HS-27A (cell line): ENCODE measurements at regions not wholly inside any gene's neighbourhood (a gene's known extent, or its start where the extent isn't known, plus 50 kb on each side); places are given as distances from the start of the nearest gene placed in this dataset.
"Not testable (repeated sequence)": the region's sequence is repeated elsewhere in the genome, so short reads cannot be mapped to it uniquely, and the experiment has no call there.

ENCODE experiments used
- DNase-seq: peaks from one replicate; pipeline ENCODE4 v3.0.0-alpha.2; 2012; ENCODE audit warnings: low read depth, missing footprints

- DNase-seq: no peak
Measured at GRCh38 chr13:21228738-21229137, 52.3 kb downstream of the MRPL57 start.

- DNase-seq: no peak
Measured at GRCh38 chr13:21229241-21230024, 53.0 kb downstream of the MRPL57 start.

- no peak for DNase-seq
Measured at GRCh38 chr13:21230516-21230915, 54.1 kb downstream of the MRPL57 start.

- DNase-seq: no peak
Measured at GRCh38 chr13:21231426-21231940, 55.0 kb downstream of the MRPL57 start.

- no peak for DNase-seq
Measured at GRCh38 chr13:21232196-21232595, 55.7 kb downstream of the MRPL57 start.

DNA sequence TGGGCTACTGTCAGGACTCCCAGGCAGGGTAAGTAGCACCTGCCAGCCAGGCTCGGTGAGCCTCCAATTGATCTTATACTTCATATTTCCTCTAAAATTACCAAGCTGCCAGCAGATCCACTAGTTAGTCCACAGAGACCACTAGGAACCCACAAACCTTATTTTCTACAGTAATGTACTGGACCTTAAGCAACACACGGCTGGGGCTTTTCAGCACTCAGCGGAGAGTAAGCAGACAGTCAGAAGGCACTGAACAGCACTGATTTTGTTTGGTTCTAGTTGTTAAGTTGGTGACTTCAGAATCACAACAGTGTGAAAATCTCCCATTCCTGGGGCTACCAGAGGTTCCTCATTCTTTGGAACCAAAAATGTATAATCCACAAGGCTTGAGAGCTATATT, 56.1 kb downstream of the MRPL57 start:
- no peak for DNase-seq

DNA sequence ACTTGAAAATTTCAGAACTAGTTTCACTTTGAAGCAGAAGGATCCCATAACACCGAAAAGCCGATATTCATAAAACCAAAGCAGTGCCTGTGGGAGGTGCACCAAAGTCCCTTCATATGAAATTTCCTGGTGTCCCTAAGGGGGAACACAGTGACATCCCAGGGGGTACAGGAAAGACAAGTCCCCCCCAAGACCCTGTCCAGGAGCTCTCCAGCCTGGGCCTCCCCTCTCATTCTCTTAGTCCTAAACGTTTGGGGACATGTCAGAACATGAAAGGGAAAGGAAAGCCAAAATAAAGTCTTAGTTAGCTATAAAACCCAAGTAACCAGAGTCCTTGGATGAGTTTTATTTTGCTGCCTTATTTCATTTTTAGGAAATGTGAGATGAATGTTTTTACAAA, 56.6 kb downstream of the MRPL57 start:
- no peak for DNase-seq

DNA sequence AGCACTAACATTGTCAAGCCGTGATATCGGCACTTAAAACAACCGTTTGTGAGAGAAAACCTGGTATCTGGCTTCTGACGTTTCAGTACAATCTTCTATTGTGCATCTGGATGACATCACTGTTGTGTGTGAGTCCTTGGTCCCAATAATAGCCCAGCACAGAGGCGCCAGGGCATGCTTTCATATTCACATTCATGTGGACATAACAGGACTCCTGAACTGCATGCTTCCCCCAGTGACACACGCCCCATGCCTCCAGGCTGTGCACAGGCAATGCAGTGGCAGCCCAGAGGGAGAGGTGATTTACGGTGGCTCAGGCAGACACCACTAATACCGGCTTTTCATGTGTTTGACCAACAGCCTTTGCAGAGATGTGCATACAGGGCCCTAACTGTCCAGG, 58.1 kb downstream of the MRPL57 start:
- DNase-seq: no peak

- no peak for DNase-seq
Measured at GRCh38 chr13:21235174-21235573, 58.7 kb downstream of the MRPL57 start.

DNA sequence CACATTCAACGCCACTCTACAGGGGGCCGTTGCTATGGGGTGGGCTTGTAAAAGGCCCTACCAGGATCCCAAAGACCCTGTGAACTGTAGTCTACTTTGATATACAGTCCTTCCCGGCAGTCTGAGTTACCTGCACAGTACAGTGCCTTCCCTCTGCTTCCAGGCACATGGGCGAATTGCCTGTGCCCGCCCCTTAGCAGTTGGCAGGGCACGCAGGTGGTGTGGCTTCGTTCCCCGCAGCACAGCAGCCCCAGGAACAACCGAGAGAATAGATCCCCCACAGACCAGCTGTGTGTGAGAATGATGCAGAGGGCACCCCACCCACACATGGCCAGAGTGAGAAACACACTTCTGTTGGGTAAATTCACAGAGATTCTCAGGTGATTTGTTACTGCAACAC, 60.6 kb downstream of the MRPL57 start:
- DNase-seq: no peak

- DNase-seq: no peak
Measured at GRCh38 chr13:21238267-21238666, 61.8 kb downstream of the MRPL57 start.

GRCh38 chr13:21240586-21240985, 64.1 kb downstream of the MRPL57 start:
- no peak for DNase-seq

DNA sequence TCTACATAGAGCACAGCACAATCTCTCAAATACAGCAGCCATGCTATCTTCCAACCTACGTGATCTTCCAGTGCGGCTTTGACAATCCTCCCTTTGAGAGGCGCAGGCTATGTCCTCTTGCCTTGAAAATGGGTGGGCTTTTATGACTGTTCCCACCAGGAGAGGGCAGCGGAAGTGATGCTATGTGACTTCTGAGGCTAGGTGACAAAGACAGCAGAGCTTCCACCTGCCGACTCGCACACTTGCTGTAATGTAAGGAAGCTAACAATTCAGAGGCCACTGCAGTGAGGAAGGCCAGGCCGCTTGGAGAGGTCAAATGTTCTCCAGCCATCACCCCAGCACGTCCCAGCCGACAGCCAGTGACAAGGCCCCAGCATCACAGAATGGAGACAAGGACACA, 65.8 kb downstream of the MRPL57 start:
- no peak for DNase-seq

GRCh38 chr13:21243045-21243897, 66.8 kb downstream of the MRPL57 start:
- no peak for DNase-seq

DNA sequence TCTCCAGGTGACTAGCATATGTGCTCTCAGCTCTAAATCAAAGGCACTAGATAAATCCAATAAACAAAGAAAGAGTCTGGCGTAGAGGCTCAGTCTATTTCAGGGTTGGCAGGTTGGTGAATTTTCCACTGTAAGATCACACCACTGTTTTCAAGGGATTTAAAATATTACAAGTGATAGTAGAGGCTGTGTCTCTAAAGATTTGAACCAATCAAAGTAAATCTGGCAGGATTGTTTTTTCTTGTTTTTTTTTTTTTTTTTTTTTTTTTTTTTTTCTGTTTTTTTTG, 67.4 kb downstream of the MRPL57 start:
- not testable (repeated sequence) for DNase-seq

DNA sequence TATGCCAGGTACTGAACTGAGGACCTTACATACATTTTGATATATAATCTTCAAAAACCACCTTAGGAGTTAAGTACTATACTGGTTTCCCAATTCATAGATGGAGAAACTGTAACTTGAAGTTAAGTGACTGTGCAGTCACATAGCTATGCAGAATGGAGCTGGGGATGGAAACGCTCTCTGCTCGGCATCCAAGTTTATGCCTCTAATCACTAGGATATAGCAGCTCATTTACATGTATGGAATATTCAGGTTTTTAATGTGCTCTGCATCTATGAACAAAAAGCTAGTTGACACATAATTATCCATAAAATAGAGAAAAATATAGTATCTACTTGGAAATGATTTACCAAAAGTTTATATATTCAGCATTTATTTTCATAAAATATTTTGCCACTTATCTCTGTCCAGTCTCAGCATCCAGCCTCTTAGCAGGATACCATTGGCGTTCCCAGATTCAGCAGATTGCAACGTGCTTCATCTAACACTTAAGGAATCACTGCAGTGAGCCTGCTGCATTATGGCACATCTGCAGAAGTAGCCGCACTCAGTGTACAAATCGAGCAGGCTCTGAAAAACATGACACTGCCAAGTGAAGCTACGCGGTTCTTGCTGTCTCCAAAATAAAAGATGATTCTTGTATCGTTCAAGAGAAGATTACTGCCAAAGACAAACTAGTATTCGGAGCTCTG, 70.4 kb downstream of the MRPL57 start:
- no peak for DNase-seq

- DNase-seq: no peak
Measured at GRCh38 chr13:21256351-21256761, 79.9 kb downstream of the MRPL57 start.

- DNase-seq: no peak
Measured at GRCh38 chr13:21256891-21257290, 80.4 kb downstream of the MRPL57 start.

- no peak for DNase-seq
Measured at GRCh38 chr13:21259571-21260455, 83.4 kb downstream of the MRPL57 start.

DNA sequence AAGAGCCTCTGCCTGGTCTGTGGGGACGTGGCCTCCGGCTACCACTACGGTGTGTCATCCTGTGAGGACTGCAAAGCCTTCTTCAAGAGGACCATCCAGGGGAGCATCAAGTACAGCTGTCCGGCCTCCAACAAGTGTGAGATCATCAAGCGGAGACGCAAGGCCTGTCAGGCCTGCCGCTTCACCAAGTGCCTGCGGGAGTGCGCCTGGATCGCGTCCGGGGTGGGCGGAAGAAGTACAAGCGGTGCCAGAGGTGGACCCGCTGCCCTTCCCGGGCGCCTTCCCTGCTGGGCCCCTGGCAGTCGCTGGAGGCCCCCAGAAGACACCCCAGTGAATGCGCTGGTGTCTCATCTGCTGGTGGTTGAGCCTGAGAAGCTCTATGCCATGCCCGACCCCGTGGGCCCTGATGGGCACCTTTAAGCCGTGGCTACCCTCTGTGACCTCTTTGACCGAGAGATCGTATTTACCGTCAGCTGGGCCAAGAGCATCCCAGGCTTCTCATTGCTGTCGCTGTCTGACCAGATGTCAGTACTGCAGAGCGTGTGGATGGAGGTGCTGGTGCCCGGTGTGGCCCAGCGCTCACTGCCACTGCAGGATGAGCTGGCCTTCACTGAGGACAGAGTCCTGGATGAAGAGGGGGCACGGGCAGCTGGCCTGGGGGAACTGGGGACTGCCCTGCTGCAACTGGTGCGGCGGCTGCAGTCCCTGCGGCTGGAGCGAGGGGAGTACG, 84.3 kb downstream of the MRPL57 start:
- DNase-seq: not testable (repeated sequence)
